Activated naive CD4-positive, alpha-beta T cell treated with anti-CD3 and anti-CD28 coated beads for 36 hours (primary cell): ENCODE measurements at regions not wholly inside any gene's neighbourhood (a gene's known extent, or its start where the extent isn't known, plus 50 kb on each side); places are given as distances from the start of the nearest gene placed in this dataset.

Source experiments
- CTCF ChIA-PET: fragments of 350-600 bp; sonication (Branson Sonifier 250); formaldehyde crosslinking; loops from one replicate; lab custom pipeline; 2021; ENCODE audit warnings: antibody characterized with exemption; lab: Charles Lee
- DNase-seq: peaks from one replicate; pipeline ENCODE4 v3.0.0-alpha.2; 2020
- H3K27ac Mint-ChIP-seq: one replicate; pipeline ENCODE4 v1.8.0; 2021; ENCODE audit warnings: mild to moderate bottlenecking, mixed read lengths
- H3K27me3 Mint-ChIP-seq: one replicate; pipeline ENCODE4 v1.8.0; 2021; ENCODE audit warnings: low read depth, mixed read lengths
- H3K36me3 Mint-ChIP-seq: one replicate; pipeline ENCODE4 v1.8.0; 2021; ENCODE audit warnings: low read depth, mixed read lengths
- H3K4me1 Mint-ChIP-seq: one replicate; pipeline ENCODE4 v1.8.0; 2021; ENCODE audit warnings: low read depth, mixed read lengths
- H3K4me3 Mint-ChIP-seq: one replicate; pipeline ENCODE4 v1.8.0; 2021; ENCODE audit warnings: mild to moderate bottlenecking, moderate library complexity, mixed read lengths
- H3K9me3 Mint-ChIP-seq: one replicate; pipeline ENCODE4 v1.8.0; 2021; ENCODE audit warnings: mixed read lengths
- intact Hi-C: fragments of 100-400 bp; cut with micrococcal nuclease; formaldehyde crosslinking; loops from one replicate; pipeline ENCODE4 v1.15.1; 2023

DNA sequence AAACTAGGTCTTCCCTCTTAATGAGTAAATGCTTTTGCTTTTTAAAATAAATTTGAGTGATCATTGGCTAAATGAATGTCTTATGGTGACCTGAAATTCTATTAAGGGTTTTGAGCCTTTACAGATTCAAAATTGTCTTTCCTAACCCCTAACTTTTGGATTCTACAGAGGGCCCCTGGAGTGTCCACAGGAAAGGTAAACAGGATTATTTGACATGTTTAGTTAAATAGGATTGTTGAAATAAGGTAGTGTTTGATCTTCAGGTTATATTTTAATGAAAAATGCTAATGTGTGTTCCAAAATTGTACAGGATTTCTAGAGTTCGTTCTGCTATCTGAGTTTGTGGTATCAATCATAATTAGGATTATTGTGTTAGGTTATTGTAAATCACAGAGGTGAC lies 55.9 kb upstream of the GJB6 start:
- CTCF ChIA-PET: interaction anchor here (1.5 kb wide), 1 partner anchor 12 kb away, joined by 3 read pairs; no protein-coding TSS in a partner anchor
- Mint-ChIP-seq H3K36me3 (peaks cover 1% of the 10 kb centered on the region), H3K27ac (no peak overlapping the region), H3K4me3 (no peak overlapping the region), H3K27me3 (no peaks in the 10 kb centered on the region), H3K4me1 (no peaks in the 10 kb centered on the region), H3K9me3 (peaks cover 30% of the 10 kb centered on the region)
- intact Hi-C loops: no loop called here
- no peak for DNase-seq

DNA sequence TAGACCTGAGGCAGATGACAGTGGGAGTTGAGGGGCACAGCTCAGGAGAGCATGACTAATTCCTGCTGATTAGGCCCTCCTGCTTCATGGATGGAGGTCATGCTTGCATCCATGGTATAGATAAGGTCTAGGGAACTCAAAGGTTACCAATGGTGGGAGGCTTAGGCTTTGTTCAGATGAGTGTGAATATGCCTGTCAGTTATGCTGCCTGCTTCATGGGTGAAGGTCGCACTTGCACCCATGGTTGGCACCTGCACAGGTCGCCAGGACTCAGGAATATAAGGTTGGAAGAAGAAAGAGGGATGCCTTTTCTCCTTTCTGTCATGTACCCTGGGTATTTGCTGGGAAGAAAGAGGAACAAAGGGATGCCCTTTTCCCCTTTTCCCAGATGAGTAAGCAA lies 53.4 kb upstream of the GJB6 start:
- Mint-ChIP-seq H3K27ac (no peak overlapping the region), H3K9me3 (peaks cover 34% of the 10 kb centered on the region), H3K4me1 (no peaks in the 10 kb centered on the region), H3K27me3 (no peaks in the 10 kb centered on the region), H3K36me3 (peaks cover 1% of the 10 kb centered on the region), H3K4me3 (no peak overlapping the region)
- CTCF ChIA-PET: interaction anchor here (1.0 to 1.1 kb wide), 2 partner anchors 12 to 18 kb away, joined by 3 to 4 read pairs; no protein-coding TSS in a partner anchor
- intact Hi-C loops: no loop called here
- no peak for DNase-seq
